ENCODE measurements at regions not wholly inside any gene's neighbourhood (a gene's known extent, or its start where the extent isn't known, plus 50 kb on each side); places are given as distances from the start of the nearest gene placed in this dataset.

- H3K27me3 ChIP-seq (replicated peaks; ENCODE audit: insufficient read depth, low read depth, low read length, poor library complexity) = no peaks in the 10 kb centered on the region
- TF ChIP-seq, protein P1, sequence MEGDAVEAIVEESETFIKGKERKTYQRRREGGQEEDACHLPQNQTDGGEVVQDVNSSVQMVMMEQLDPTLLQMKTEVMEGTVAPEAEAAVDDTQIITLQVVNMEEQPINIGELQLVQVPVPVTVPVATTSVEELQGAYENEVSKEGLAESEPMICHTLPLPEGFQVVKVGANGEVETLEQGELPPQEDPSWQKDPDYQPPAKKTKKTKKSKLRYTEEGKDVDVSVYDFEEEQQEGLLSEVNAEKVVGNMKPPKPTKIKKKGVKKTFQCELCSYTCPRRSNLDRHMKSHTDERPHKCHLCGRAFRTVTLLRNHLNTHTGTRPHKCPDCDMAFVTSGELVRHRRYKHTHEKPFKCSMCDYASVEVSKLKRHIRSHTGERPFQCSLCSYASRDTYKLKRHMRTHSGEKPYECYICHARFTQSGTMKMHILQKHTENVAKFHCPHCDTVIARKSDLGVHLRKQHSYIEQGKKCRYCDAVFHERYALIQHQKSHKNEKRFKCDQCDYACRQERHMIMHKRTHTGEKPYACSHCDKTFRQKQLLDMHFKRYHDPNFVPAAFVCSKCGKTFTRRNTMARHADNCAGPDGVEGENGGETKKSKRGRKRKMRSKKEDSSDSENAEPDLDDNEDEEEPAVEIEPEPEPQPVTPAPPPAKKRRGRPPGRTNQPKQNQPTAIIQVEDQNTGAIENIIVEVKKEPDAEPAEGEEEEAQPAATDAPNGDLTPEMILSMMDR (conservative IDR thresholded peaks at IDR 0.05; ENCODE audit: low read depth, low read length) = no peak
- no peak for TF ChIP-seq EZH2 (IDR thresholded peaks at IDR 0.05; ENCODE audit: borderline replicate concordance, low read depth, low read length, poor library complexity, severe bottlenecking)
- CTCF ChIA-PET = no interaction called here
- peaks cover 4% of the 10 kb centered on the region for H3K4me1 ChIP-seq (ENCODE audit: insufficient read depth, low read length, poor library complexity, severe bottlenecking)
- H3K4me3 ChIP-seq (ENCODE audit: low read depth, low read length, poor library complexity, severe bottlenecking) = no peak overlapping the region
- POLR2A ChIA-PET (ENCODE audit: low non-redundant PET) = no interaction called here
- BruUV-seq (replicated peaks) = no TSS peak
- no peak overlapping the region for H3K27ac ChIP-seq (ENCODE audit: low read depth, low read length, poor library complexity, severe bottlenecking)
- H3K9me3 ChIP-seq (ENCODE audit: low read depth, low read length, poor library complexity, severe bottlenecking) = no peaks in the 10 kb centered on the region
- intact Hi-C loops (cut with micrococcal nuclease; ENCODE audit: unreplicated experiment) = no loop called here
- DNase-seq (ENCODE audit: low spot score) = no peak
- H3K36me3 ChIP-seq (ENCODE audit: insufficient read depth, low read length, poor library complexity, severe bottlenecking) = no peaks in the 10 kb centered on the region
Observed at GRCh38 chr9:79020276-79020675, 551.5 kb upstream of the TLE4 start.

DNA sequence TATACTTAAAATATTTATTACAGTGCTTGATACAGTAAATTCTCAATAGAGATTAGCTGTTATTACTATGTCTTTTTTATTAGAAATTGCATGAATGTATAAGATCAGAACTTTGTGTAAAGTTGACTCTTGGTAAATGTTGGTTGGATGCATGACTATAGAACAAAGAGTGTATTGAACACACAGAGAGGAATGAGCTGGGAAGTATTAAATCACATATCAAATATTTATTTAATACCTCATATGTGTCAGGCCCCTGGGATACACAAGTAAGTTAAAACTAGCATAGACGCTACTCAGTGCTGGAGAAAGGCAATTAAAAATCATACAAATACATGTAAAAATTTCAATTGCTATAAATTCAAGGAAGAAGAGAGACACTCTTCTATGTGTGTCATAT is 550.7 kb upstream of the TLE4 start:
- TF ChIP-seq, protein P1 (conservative IDR thresholded peaks at IDR 0.05; ENCODE audit: low read depth, low read length) = no peak
- TF ChIP-seq EZH2 (IDR thresholded peaks at IDR 0.05; ENCODE audit: borderline replicate concordance, low read depth, low read length, poor library complexity, severe bottlenecking) = no peak
- no TSS peak for BruUV-seq (replicated peaks)
- Histone ChIP-seq H3K27me3 (replicated peaks; ENCODE audit: insufficient read depth, low read depth, low read length, poor library complexity) (no peaks in the 10 kb centered on the region), H3K4me1 (ENCODE audit: insufficient read depth, low read length, poor library complexity, severe bottlenecking) (peaks cover 4% of the 10 kb centered on the region), H3K36me3 (ENCODE audit: insufficient read depth, low read length, poor library complexity, severe bottlenecking) (no peaks in the 10 kb centered on the region), H3K9me3 (ENCODE audit: low read depth, low read length, poor library complexity, severe bottlenecking) (no peaks in the 10 kb centered on the region), H3K4me3 (ENCODE audit: low read depth, low read length, poor library complexity, severe bottlenecking) (no peak overlapping the region), H3K27ac (ENCODE audit: low read depth, low read length, poor library complexity, severe bottlenecking) (no peak overlapping the region)
- DNase-seq (ENCODE audit: low spot score) = no peak
- intact Hi-C loops (cut with micrococcal nuclease; ENCODE audit: unreplicated experiment) = no loop called here
- ChIA-PET POLR2A (ENCODE audit: low non-redundant PET) (no interaction called here), CTCF (no interaction called here)

GRCh38 chr9:79023134-79023580 is 548.6 kb upstream of the TLE4 start:
- no TSS peak for BruUV-seq (replicated peaks)
- intact Hi-C loops (cut with micrococcal nuclease; ENCODE audit: unreplicated experiment) = no loop called here
- Histone ChIP-seq H3K27me3 (replicated peaks; ENCODE audit: insufficient read depth, low read depth, low read length, poor library complexity) (peaks cover 10% of the 10 kb centered on the region), H3K27ac (ENCODE audit: low read depth, low read length, poor library complexity, severe bottlenecking) (no peak overlapping the region), H3K36me3 (ENCODE audit: insufficient read depth, low read length, poor library complexity, severe bottlenecking) (no peaks in the 10 kb centered on the region), H3K9me3 (ENCODE audit: low read depth, low read length, poor library complexity, severe bottlenecking) (no peaks in the 10 kb centered on the region), H3K4me3 (ENCODE audit: low read depth, low read length, poor library complexity, severe bottlenecking) (no peak overlapping the region), H3K4me1 (ENCODE audit: insufficient read depth, low read length, poor library complexity, severe bottlenecking) (no peaks in the 10 kb centered on the region)
- POLR2A ChIA-PET (ENCODE audit: low non-redundant PET) = no interaction called here
- TF ChIP-seq EZH2 (IDR thresholded peaks at IDR 0.05; ENCODE audit: borderline replicate concordance, low read depth, low read length, poor library complexity, severe bottlenecking) = no peak
- TF ChIP-seq, protein P1 (conservative IDR thresholded peaks at IDR 0.05; ENCODE audit: low read depth, low read length) = no peak
- no peak for DNase-seq (ENCODE audit: low spot score)
- CTCF ChIA-PET = no interaction called here

Data from A673 (cell line).